Stomach (tissue), 4 donors: ENCODE measurements at regions not wholly inside any gene's neighbourhood (a gene's known extent, or its start where the extent isn't known, plus 50 kb on each side); places are given as distances from the start of the nearest gene placed in this dataset.

Source experiments
- CTCF ChIP-seq, 7 experiments: fragments of 450-650 bp in 4 of 7; fragments of 200-600 bp in 3 of 7; sonication (generic) in 3 of 7; IDR thresholded peaks; one replicate each; pipeline ENCODE4 v1.5.1; 2016 to 2019; ENCODE audit warnings: antibody characterized with exemption in 7 of 7, control low read depth in 2 of 7, mild to moderate bottlenecking in 1 of 7
- EP300 ChIP-seq: sonication (generic); formaldehyde crosslinking; IDR thresholded peaks from one replicate; pipeline ENCODE4 v1.6.1; 2017; ENCODE audit warnings: antibody characterized with exemption
- POLR2AphosphoS5 ChIP-seq, 3 donors: sonication (generic); formaldehyde crosslinking; IDR thresholded peaks; one replicate each; pipeline ENCODE4 v1.6.1; 2016; ENCODE audit warnings: antibody characterized with exemption in 3 of 3

GRCh38 chr5:61912559-61912958, 393.4 kb upstream of the KIF2A start:
- no peak for TF ChIP-seq CTCF (IDR thresholded peaks at IDR 0.05)
- no peak for TF ChIP-seq POLR2AphosphoS5 (IDR thresholded peaks at IDR 0.05)
- TF ChIP-seq EP300: no peak
